GM23338 (cell line): ENCODE measurements at regions not wholly inside any gene's neighbourhood (a gene's known extent, or its start where the extent isn't known, plus 50 kb on each side); places are given as distances from the start of the nearest gene placed in this dataset.

Experiments used
- ATAC-seq: fragments of 200-7000 bp; cut with Tn5 transposase; 3 replicates; pipeline ENCODE4 v1.9.1; 2020
- DNase-seq: peaks from one replicate; pipeline ENCODE4 v3.0.0-alpha.2; 2015; ENCODE audit warnings: low spot score
- H2AFZ ChIP-seq: fragments of 200-600 bp; sonication (generic); 2 replicates; pipeline ENCODE4 v1.8.0; 2016; ENCODE audit warnings: antibody characterized with exemption, mild to moderate bottlenecking, moderate library complexity
- H3F3A ChIP-seq: fragments of 200-600 bp; sonication (generic); replicated peaks from 2 replicates; pipeline ENCODE4 v1.8.0; 2017; ENCODE audit warnings: antibody characterized with exemption, mixed run types, low read depth
- H3K27ac ChIP-seq: fragments of 200-600 bp; sonication (generic); 2 replicates; pipeline ENCODE4 v1.6.1; 2016; ENCODE audit warnings: low read depth
- H3K27me3 ChIP-seq: fragments of 200-600 bp; sonication (generic); 2 replicates; pipeline ENCODE4 v1.8.0; 2016; ENCODE audit warnings: mild to moderate bottlenecking, mixed run types, moderate library complexity; ENCODE audit not compliant: insufficient read depth
- H3K36me3 ChIP-seq: fragments of 200-600 bp; sonication (generic); 2 replicates; pipeline ENCODE4 v1.8.0; 2016; ENCODE audit warnings: mild to moderate bottlenecking; ENCODE audit not compliant: insufficient read depth
- H3K4me1 ChIP-seq: fragments of 200-600 bp; sonication (generic); 2 replicates; pipeline ENCODE4 v1.8.0; 2016; ENCODE audit warnings: mild to moderate bottlenecking, moderate library complexity; ENCODE audit not compliant: insufficient read depth
- H3K4me2 ChIP-seq: fragments of 200-600 bp; sonication (generic); 2 replicates; pipeline ENCODE4 v1.7.1; 2017; ENCODE audit warnings: mixed run types
- H3K4me3 ChIP-seq: fragments of 200-600 bp; sonication (generic); 2 replicates; pipeline ENCODE4 v1.6.1; 2016; ENCODE audit warnings: mixed run types
- H3K79me2 ChIP-seq: fragments of 200-600 bp; sonication (generic); replicated peaks from 2 replicates; pipeline ENCODE4 v1.8.0; 2017; ENCODE audit warnings: mild to moderate bottlenecking; ENCODE audit not compliant: insufficient read depth
- H3K9me2 ChIP-seq: fragments of 200-600 bp; sonication (generic); 2 replicates; pipeline ENCODE4 v1.8.0; 2017; ENCODE audit not compliant: insufficient read depth
- H4K20me1 ChIP-seq: fragments of 200-600 bp; sonication (generic); replicated peaks from 2 replicates; pipeline ENCODE4 v1.8.0; 2017; ENCODE audit warnings: mild to moderate bottlenecking; ENCODE audit not compliant: insufficient read depth
- H3K27ac Mint-ChIP-seq: 2 replicates; pipeline ENCODE4 v1.8.0; 2020; ENCODE audit warnings: inconsistent platforms, mild to moderate bottlenecking, moderate library complexity, mixed read lengths
- H3K27me3 Mint-ChIP-seq: 3 replicates; pipeline ENCODE4 v1.8.0; 2022; ENCODE audit warnings: low read depth, mild to moderate bottlenecking, moderate library complexity, mixed read lengths, inconsistent platforms; ENCODE audit not compliant: insufficient read depth, poor library complexity
- H3K36me3 Mint-ChIP-seq: 3 replicates; pipeline ENCODE4 v1.8.0; 2021; ENCODE audit warnings: low read depth, mild to moderate bottlenecking, inconsistent platforms, moderate library complexity, mixed read lengths
- H3K4me1 Mint-ChIP-seq: 3 replicates; pipeline ENCODE4 v1.8.0; 2020; ENCODE audit warnings: mild to moderate bottlenecking, inconsistent platforms, mixed read lengths
- H3K4me3 Mint-ChIP-seq: 3 replicates; pipeline ENCODE4 v1.8.0; 2021; ENCODE audit warnings: moderate library complexity, mild to moderate bottlenecking, inconsistent platforms, mixed read lengths
- H3K9me3 Mint-ChIP-seq: 3 replicates; pipeline ENCODE4 v1.8.0; 2020; ENCODE audit warnings: moderate library complexity, mild to moderate bottlenecking, inconsistent platforms, mixed read lengths
- EZH2 ChIP-seq: fragments of 200-600 bp; sonication (generic); IDR thresholded peaks from one replicate; pipeline ENCODE4 v1.8.0; 2017; ENCODE audit warnings: antibody characterized with exemption, mild to moderate bottlenecking, low read depth; ENCODE audit not compliant: unreplicated experiment
- EZH2phosphoT487 ChIP-seq: fragments of 200-600 bp; sonication (generic); IDR thresholded peaks from one replicate; pipeline ENCODE4 v1.8.1; 2018; ENCODE audit warnings: antibody characterized with exemption; ENCODE audit not compliant: unreplicated experiment
- JUNB ChIP-seq: IDR thresholded peaks from one replicate; pipeline ENCODE4 v1.6.1; 2016; ENCODE audit warnings: antibody characterized with exemption; ENCODE audit not compliant: unreplicated experiment
- NANOG ChIP-seq: IDR thresholded peaks from 2 replicates; pipeline ENCODE4 v1.6.1; 2016; ENCODE audit warnings: antibody characterized with exemption, borderline replicate concordance
- ZNF114 ChIP-seq: fragments of 250-450 bp; sonication (Bioruptor Pico); IDR thresholded peaks from 2 replicates; pipeline ENCODE4 v1.5.0; 2020; ENCODE audit warnings: mild to moderate bottlenecking, moderate library complexity
- ZNF331 ChIP-seq: fragments of 250-450 bp; sonication (Bioruptor Pico); IDR thresholded peaks from 2 replicates; pipeline ENCODE4 v1.5.0; 2020; ENCODE audit warnings: low read depth, mild to moderate bottlenecking, moderate library complexity
- TF ChIP-seq, protein P1 (sequence below): fragments of 250-450 bp; sonication (Bioruptor Pico); IDR thresholded peaks from 2 replicates; pipeline ENCODE4 v1.5.0; 2020; ENCODE audit warnings: mild to moderate bottlenecking, moderate library complexity

- TF ChIP-seq, protein P1, sequence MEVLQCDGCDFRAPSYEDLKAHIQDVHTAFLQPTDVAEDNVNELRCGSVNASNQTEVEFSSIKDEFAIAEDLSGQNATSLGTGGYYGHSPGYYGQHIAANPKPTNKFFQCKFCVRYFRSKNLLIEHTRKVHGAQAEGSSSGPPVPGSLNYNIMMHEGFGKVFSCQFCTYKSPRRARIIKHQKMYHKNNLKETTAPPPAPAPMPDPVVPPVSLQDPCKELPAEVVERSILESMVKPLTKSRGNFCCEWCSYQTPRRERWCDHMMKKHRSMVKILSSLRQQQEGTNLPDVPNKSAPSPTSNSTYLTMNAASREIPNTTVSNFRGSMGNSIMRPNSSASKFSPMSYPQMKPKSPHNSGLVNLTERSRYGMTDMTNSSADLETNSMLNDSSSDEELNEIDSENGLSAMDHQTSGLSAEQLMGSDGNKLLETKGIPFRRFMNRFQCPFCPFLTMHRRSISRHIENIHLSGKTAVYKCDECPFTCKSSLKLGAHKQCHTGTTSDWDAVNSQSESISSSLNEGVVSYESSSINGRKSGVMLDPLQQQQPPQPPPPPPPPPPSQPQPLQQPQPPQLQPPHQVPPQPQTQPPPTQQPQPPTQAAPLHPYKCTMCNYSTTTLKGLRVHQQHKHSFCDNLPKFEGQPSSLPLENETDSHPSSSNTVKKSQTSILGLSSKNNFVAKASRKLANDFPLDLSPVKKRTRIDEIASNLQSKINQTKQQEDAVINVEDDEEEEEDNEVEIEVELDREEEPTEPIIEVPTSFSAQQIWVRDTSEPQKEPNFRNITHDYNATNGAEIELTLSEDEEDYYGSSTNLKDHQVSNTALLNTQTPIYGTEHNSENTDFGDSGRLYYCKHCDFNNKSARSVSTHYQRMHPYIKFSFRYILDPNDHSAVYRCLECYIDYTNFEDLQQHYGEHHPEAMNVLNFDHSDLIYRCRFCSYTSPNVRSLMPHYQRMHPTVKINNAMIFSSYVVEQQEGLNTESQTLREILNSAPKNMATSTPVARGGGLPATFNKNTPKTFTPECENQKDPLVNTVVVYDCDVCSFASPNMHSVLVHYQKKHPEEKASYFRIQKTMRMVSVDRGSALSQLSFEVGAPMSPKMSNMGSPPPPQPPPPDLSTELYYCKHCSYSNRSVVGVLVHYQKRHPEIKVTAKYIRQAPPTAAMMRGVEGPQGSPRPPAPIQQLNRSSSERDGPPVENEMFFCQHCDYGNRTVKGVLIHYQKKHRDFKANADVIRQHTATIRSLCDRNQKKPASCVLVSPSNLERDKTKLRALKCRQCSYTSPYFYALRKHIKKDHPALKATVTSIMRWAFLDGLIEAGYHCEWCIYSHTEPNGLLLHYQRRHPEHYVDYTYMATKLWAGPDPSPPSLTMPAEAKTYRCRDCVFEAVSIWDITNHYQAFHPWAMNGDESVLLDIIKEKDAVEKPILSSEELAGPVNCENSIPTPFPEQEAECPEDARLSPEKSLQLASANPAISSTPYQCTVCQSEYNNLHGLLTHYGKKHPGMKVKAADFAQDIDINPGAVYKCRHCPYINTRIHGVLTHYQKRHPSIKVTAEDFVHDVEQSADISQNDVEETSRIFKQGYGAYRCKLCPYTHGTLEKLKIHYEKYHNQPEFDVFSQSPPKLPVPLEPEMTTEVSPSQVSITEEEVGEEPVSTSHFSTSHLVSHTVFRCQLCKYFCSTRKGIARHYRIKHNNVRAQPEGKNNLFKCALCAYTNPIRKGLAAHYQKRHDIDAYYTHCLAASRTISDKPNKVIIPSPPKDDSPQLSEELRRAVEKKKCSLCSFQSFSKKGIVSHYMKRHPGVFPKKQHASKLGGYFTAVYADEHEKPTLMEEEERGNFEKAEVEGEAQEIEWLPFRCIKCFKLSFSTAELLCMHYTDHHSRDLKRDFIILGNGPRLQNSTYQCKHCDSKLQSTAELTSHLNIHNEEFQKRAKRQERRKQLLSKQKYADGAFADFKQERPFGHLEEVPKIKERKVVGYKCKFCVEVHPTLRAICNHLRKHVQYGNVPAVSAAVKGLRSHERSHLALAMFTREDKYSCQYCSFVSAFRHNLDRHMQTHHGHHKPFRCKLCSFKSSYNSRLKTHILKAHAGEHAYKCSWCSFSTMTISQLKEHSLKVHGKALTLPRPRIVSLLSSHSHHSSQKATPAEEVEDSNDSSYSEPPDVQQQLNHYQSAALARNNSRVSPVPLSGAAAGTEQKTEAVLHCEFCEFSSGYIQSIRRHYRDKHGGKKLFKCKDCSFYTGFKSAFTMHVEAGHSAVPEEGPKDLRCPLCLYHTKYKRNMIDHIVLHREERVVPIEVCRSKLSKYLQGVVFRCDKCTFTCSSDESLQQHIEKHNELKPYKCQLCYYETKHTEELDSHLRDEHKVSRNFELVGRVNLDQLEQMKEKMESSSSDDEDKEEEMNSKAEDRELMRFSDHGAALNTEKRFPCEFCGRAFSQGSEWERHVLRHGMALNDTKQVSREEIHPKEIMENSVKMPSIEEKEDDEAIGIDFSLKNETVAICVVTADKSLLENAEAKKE (CRISPR knock-in tag): no peak
Measured at GRCh38 chr6:164911151-164911550, 398.3 kb downstream of the C6orf118 start (continued).

DNA sequence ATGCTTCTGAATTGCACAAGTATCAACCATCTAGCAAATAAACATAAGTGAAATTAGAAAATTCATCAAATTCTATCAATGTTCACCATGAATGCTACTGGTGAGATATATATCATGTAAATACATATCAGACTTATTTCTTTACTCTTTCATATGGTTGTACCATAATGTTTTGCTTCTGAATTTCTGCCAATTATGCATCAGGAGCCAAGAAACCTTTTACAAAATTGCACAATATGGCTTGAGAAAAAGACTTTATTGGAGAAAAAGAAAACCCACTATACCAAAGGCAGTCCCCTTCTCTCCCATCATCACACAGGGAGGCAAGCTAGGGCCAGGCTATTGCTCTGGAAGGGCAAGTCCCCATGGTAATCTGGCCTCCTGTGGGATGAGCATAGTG is 402.6 kb downstream of the C6orf118 start:
- H4K20me1 ChIP-seq: no peaks in the 10 kb centered on the region
- no peak overlapping the region for H3K4me2 ChIP-seq
- H3K4me3 Mint-ChIP-seq: no peak overlapping the region
- no peaks in the 10 kb centered on the region for H3K27me3 ChIP-seq
- H3K79me2 ChIP-seq: no peaks in the 10 kb centered on the region
- peaks cover 2% of the 10 kb centered on the region for H3K27me3 Mint-ChIP-seq
- H3K27ac ChIP-seq: no peak overlapping the region
- H3K4me3 ChIP-seq: no peak overlapping the region
- H2AFZ ChIP-seq: no peak overlapping the region
- no peak for ATAC-seq
- no peaks in the 10 kb centered on the region for H3K36me3 Mint-ChIP-seq
- DNase-seq: no peak
- no peaks in the 10 kb centered on the region for H3K36me3 ChIP-seq
- peaks cover 13% of the 10 kb centered on the region; the same call in 1 of the 2 replicates for H3K4me1 ChIP-seq
- H3F3A ChIP-seq: no peaks in the 10 kb centered on the region
- no peaks in the 10 kb centered on the region for H3K9me3 Mint-ChIP-seq
- no peak for TF ChIP-seq EZH2phosphoT487
- no peak for TF ChIP-seq ZNF331 (CRISPR knock-in tag)
- no peak for TF ChIP-seq NANOG
- no peak for TF ChIP-seq ZNF114 (CRISPR knock-in tag)
- no peak for TF ChIP-seq JUNB
- no peak for TF ChIP-seq EZH2
- H3K9me2 ChIP-seq: no peaks in the 10 kb centered on the region
- H3K27ac Mint-ChIP-seq: no peak overlapping the region
- peaks cover 8% of the 10 kb centered on the region; the same call in 2 of the 3 replicates for H3K4me1 Mint-ChIP-seq
